NCI-H82 (cell line): ENCODE measurements at regions not wholly inside any gene's neighbourhood (a gene's known extent, or its start where the extent isn't known, plus 50 kb on each side); places are given as distances from the start of the nearest gene placed in this dataset.
"Not testable (repeated sequence)": the region's sequence is repeated elsewhere in the genome, so short reads cannot be mapped to it uniquely, and the experiment has no call there.

Experiments used
- DNase-seq: peaks from one replicate; lab custom pipeline; 2025; lab: John Stamatoyannopoulos, UW

DNA sequence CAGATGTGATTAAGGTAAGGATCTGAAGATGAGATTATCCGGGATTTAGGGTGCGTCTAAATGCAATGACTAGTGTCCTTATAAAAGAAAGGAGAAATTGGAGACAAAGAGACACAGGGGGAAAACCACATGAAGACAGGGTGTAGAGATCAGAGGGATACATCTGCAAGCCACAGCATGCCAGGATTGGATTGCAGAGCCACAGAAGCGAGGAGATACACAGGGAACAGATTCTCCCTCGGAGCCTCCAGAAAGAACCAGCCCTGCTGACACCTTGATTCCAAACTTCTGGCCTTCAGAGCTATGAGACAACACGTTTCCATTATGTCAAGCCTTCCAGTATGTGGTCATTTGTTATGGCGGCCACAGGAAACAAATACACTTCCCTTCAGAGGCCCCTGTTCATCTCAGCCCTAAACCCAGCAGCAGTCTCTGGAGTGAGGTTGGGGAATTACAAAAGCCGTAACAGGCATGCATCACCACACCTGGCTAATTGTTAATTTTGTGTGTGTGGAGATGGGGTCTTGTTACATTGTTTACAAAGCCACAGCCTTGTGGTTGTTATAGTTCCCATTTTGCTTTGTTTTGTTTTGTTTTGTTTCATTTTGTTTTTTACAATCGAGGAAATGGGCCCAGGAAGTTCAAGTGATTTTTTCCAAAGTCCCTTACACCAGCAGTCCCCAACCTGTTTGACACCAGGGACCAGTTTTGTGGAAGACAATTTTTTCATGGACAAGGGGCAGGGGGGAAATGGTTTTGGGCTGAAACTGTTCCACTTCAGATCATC lies 51.6 kb upstream of the LYRM9 start:
- peak; percentile 58 for DNase-seq

DNA sequence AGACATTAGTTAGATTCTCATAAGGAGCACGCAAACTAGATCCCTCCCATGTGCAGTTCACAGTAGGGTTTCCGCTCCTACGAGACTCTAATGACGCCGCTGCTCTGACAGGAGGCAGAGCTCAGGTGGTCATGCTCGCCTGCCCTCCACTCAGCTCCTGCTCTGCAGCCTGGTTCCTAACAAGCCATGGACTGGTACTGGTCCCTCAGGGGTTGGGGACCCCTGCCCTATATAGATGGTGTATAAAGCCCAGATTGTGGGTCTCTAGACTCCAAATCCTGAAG lies 52.1 kb upstream of the LYRM9 start:
- no peak for DNase-seq

DNA sequence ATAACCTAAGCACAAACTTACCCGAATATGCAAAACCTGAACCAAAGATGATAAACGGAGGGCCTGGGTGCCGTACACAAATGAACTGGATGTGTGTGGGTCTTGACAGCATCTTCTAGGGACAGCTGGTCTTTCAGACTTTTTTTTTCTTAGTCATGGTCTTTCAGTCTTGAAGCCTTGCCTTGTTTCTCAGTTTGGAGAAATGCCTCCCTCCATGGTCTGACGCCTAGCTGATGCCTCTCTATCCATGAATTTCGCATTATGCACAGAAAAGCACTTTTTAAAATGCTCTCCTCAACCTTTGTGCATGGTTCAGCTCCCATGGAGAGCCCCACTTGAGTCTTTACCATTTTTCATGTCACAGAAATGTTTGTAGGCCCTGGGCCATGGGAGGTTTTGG lies 52.8 kb upstream of the LYRM9 start:
- DNase-seq: no peak

DNA sequence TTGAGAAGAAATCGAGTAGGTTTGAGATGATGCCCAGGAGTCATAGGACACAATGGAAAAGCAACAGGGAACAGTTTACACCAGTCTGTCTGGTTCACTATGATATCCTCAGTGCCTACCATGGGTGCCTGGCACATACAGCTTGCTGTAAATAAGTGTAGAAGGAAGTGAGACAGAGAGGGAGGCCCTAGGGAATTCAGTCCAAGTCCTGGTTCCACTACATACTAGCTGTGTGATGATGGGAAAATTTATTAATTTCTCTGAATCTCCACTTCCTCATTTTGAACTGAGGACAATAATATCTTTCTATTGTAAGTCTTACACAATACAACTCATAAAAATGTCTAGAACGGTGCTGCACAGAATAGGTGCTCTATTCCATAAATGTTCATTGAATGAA lies 53.3 kb upstream of the LYRM9 start:
- DNase-seq: no peak

DNA sequence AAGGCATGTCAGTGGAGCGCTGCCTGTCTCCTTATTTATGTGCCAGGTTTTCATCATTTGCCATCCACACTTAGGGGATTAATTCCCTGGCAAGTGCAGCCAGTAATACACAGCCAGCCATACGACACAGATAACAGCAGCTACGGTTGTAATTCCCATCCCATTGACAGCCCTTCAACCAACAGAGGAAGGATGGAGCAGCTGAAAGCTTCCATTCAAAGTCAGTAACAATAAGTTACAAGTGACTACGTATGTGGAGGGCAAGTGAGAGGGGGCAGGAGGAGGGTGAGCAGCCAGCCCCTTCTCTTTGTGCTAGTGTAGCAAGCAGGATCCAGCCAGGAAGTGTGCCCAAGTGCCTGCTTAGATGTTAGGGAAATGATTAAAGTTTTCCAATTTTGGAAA lies 53.8 kb upstream of the LYRM9 start:
- DNase-seq: peak; percentile 74

DNA sequence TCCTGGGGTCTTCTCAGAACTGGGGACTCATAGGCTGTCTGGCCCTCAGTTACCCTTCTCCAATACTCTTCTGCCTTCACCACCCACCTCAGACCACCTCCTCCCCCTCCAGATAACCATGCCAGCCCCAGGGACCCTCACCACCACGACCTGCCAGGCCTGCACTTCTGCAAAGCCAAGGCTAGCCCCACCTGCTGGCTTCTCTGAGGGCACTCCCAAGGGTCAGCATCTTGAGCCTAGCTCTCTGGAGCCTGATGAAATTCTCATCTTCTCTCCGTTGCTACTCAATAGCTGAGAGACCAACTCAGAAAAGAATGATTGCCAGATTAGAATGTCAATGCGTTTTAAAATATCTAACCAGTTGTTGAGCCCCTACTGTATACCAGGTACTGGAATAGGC lies 56.1 kb upstream of the LYRM9 start:
- no peak for DNase-seq

DNA sequence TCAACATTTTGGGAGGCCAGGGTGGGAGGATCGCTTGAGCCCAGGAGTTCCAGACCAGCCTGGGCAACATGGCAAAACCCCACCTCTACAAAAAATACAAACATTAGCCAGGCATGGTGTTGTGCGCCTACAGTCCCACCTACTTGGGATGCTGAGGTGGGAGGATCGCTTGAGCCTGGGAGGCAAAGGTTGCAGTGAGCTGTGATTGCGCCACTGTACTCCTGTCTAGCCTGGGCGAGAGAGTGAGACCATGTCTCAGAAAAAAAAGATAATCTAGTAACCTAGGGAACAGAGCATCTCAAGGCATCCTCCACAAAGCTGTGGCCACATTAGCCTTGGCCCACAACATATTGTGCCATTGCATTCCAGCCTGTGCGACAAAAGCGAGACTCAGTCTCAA lies 57.1 kb upstream of the LYRM9 start:
- DNase-seq: not testable (repeated sequence)

DNA sequence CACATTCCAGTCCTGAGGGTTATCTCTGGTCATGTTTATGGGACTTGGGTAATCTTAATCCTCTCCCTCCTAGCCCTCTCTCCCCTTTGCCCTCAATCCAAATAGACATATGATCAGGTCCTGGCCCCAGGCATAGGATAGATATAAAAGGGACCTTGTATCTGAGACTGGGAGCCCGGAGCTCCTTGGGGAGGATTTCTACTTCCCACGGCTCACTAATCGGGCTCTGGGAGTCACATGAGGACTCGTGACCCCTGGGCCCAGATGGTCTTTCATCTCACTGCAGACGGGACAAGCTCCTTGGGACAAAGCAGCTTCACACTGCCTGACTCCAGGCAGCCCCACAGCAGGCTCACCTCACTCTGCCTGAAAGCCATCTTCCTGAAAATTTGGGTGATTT lies 57.8 kb upstream of the LYRM9 start:
- peak; percentile 95 for DNase-seq

DNA sequence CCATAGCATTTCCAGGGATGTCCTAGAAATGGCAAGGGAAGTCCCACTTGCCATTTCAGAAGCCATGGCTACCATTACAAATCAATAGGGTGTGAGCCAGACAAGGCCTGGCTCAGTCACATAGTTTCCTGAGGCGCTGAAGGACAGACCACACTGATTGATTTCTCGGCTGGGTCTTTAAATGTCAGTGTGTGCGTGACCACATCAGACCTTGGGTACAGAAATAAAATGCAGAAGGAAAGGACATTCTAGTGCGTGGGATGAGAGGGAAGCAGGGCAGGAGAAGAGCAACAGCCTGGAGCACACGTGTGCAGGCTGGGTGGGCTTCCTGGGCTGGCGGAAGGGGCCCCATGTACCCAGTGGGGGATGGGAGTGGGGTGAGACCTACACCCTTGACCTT lies 58.7 kb upstream of the LYRM9 start:
- no peak for DNase-seq

DNA sequence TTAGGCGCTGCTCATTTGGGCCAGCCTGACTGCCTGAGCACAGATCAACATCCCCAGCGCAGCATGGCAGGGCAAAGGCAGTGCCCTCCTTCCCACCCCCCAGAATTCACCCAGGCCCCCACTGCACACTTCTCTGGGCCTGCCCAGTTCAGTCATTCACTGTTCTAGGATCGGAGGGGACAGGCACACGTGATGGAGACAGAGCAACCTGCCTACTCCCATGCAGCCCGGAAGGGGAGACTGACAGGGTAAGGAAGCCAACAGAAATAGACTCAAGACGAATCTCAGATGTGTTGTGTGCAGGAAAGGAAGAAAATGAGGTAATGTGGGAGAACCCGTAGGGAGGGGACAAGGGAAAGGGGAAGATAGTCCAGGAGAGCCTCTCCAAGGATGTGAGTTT lies 59.2 kb upstream of the LYRM9 start:
- no peak for DNase-seq

DNA sequence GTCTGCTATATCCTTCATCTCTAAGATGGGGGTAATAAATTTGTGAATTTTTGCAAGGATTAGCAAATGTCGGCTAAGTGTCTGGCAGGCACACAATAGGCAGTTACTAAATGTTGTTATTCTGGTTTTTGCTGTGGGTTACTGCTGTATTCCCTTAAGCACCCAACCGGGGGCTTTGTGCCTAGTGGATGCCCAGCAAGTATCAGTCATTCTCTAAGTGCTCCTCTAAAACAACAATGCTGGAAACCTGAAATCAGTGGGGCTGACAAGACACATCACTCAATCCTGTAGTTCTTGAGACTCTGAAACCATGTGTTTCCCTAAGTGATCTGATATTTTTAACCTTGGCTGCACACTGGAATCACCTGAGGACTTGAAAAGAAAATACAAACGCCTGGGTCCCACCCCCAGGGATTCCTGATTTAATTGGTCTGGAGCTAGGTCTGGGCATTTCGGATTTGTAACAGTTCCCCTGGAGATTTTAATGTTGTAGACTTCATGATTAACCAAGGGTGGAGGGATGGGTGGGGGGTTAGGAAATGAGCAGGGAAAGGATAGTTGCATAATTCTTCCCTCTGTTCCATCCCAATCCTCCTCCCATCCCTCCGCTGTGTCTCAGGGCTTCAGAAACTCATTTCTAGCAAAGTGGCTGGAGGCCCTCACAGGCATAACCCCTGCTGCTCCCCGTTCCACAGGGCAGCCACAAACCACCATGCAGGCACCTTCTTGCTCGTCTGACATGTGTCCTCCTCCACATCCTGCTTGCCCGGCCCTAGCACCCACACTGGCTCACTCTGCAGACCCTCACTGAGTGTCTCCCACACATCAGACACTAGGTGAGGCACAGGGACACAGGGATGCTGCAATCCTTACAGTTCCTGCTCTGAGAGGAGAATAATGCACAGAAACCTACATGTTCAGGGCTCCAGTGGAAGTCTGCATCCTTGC lies 61.7 kb upstream of the LYRM9 start:
- no peak for DNase-seq

DNA sequence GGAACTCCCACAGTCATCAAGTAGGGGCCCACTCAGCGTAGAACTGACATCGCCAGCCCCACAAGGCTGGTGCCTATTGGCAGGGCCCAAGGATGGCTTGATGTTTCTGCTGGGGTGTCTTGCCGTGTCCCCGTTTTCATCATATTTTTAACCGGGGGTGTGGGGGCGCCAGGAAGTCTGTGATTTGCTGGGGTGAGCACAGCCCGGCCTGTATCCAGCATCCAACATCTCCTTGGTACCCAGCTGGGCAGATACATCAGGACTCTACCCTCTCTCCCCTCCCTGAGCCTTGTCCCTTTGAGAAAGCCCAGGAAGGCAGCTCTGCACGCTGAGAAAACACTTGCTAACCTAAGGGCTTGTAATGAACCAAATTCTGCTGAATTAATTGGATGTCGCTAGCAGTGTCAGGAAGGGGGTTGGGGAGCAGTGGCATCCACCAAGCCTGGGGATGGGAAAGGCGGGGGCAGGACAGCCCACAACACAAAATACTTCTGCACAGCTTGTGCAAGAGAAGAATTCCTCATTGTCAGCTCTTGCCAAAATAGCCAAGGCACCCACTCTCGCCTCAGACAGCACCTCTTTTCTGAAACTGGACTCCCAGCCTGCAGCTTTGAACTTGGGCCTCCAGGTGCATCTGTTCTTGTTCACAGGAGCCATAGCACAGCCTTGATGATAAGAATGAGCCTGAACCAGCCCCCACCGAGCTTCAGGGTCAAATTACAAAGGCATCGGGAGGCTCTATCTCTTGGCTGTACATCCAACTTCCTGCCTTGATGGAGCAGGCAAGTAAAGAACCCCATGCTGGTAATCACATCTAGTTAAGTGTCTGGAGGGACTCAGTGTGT lies 63.7 kb upstream of the LYRM9 start:
- peak; percentile 62 for DNase-seq

DNA sequence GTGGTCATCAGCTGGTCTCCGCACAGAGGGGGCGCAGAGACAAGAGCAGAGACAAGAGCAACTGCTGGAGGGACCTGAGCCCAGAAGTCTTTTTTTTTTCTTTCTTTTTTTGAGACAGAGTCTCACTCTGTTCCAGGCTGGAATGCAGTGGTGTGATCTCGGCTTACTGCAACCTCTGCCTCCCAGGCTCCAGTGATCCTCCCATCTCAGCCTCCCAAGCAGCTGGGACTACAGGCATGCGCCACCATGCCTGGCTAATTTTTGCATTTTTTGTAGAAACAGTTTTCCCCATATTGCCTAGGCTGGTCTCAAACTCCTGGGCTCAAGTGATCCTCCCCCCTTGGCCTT lies 64.3 kb upstream of the LYRM9 start:
- DNase-seq: not testable (repeated sequence)

DNA sequence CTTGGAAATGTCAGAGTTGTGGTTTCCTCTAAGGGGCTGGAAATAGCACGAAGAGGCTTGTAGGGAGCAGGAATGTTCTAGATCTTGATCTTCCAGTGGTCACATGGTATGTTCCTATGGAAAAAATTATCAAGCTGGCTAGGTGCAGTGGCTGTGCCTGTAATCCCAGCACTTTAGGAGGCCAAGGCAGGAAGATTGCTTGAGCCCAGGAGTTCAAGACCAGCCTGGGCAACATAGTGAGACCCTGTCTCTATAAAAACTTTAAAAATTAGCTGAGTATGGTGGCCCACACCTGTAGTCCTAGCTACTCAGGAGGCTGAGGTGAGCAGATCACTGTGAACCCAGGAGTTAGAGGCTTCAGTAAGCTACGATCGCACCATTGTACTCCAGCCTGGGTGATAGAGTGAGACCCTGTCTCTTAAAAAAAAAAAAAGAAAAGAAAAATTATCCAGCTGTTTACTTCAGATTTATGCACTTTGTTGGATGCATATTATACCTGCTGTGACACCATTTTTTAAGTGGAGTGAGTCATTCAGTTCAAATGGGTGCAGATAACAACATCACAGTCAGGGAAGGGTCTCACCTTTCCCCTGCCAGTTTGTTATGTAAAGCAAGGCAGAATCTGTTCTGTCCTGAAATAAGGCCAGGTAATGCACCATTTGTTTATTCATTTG lies 65.7 kb upstream of the LYRM9 start:
- no peak for DNase-seq

DNA sequence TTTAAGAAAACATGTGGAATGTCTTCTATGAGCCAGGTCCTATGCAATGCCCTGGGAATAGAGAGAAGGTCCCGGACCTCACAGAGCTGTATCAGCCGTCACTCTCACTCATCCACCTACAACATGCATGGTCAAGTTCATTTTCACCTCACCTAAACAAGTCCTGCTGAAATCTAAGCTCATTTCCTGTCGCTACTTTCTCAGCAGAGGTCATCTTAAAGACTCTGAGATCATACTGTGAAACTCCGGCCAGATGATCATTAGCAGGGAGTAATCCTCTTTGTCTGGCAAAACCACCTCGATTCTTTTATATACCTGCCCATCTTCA lies 66.2 kb upstream of the LYRM9 start:
- DNase-seq: peak; percentile 84

DNA sequence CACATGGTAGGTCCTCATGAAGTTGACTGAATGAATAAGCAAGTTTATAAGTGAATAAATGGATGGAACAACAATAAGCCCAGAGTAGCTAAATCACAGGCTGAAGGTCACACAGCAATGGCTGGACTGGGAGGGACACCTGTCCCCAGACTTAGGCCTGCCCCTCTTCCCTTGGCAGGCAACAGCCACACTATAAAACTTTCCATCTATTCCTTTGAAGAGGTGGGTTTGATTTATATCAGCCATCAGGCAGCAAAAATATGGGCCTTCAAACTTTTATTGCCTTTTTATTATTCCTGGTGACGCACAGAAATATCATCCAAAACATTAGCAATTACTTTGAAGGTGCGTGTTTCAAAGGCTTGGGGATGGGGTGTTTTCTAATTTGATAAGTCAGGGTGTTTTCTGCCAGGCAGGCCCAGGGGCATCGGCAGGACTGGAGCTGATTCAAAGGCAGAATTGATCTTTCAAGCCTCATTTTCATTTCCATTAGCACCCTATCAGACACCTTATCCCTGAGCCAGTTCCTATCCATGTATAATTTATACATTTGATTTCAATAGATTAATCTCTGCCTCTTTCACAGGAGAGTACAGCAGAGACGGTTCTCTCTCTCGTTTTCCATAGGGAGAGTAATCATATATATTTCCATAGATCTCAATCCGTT lies 67.2 kb upstream of the LYRM9 start:
- DNase-seq: no peak

DNA sequence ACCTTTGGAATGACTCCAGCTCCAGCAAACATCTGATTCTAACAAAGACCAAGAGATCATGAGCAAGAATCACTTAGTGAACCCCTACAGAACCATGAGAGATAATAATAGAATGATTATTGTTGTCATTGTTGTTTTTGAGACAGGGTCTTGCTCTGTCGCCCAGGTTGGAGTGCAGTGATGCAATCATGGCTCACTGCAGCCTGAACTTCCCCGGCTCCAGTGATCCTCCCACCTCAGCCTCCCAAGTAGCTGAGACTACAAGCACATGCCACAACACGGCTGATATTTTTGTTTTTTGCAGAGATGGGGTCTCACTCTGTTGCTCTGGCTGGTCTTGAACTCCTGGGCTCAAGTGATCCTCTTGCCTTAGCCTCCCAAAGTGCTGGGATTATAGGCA lies 69.4 kb upstream of the LYRM9 start:
- DNase-seq: not testable (repeated sequence)

DNA sequence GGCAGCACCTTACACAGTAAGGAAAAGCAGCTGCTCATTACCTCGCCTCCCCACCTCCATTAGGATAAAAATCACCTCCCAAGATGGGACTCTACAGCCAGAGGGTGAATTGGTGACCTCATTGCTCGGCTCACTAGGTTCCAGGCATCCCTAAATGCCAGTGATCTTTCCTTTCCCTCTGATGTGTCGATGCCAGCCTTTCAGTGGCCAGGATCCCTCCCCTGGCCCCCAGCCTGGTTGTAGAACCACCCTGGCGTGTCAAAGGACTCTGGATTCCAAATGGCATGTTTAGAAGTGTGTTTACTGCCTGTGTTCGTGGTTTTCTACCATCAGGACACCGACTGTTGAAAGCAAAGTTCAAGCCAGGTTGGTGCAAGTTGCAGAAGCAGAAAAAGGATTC lies 72.1 kb upstream of the LYRM9 start:
- DNase-seq: no peak

DNA sequence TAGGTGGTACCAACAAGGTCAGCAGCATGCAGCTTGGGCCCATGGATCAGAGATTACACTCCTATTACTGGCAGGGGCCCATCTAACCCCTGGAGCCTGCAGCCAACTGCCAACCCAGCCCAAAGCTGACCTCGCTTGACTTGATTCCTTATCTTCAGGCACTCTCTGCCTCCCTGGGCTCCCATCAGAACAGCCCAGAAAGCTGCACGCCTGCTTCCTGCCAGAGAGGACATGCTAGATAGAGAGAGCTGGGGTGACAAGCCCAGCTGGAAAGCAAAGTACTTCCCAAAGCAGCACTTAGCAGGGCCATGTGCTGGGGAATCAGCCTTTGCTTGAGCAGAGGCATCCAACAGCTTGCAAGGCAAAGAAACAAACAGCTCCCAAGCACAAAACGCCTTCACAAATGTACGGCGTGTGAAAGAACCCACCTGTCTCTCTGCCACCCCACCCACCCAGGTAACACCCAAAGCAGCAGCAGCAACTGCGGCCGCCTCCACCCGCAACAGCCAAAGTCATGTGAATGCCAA lies 74.2 kb upstream of the NLK start:
- DNase-seq: peak; percentile 88

DNA sequence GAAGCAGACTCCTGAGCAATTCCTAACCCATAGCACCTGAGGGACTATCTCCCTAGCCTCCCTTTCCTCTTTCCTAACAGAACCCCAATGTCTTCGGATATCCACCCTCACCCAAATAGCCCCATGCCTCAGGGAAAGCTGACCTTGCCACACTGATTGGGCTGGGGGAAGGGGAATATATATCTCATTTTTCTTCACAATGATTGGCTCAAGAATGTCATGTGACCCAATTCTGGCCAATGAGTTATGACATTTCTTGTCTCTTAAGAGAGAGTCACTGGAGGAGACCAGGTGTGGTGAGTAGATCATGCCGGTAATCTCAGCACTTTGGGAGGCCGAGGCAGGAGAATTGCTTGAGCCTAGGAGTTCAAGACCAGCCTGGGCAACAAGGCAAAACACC lies 71.9 kb upstream of the NLK start:
- DNase-seq: peak; percentile 38

DNA sequence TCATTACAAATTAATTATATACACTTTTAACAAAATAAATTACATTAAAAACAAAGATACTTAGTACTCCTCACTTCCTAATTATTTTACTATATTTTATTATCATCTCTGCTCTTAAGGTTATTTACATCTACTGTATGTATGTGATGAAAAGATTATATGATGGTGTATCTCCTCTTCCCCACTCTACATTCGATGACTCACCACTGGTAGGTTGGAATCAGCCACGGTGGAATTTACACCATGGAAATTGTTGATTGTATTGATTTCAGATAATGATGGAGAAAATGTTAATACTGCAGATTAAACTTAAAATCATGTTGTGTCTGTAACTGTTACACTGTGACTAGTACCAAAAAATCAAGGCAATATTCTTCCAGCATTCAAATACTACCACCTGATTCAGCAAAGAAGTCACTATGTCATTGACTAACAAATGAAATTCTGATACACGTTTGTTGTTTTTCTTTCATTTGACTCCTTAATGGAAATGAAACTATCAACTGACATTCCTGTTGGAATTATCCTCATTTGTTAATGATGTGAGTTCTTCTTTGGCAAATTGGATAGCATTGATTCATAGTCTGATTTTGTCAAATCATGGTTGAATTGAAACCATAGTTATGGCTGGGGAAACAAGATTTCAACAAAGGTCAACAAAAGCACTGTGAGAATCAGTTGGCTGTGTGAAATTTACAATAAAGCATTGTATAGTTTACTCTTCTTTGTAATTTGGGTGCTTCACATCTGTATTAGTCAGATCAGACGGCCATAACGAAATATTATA lies 69.0 kb upstream of the NLK start:
- DNase-seq: no peak
